Neural cell (in vitro differentiated cells): ENCODE measurements at regions not wholly inside any gene's neighbourhood (a gene's known extent, or its start where the extent isn't known, plus 50 kb on each side); places are given as distances from the start of the nearest gene placed in this dataset.

Source experiments
- H2AFZ ChIP-seq: fragments of 200-600, 300-800 bp; sonication (generic), shearing (Covaris generic); 2 replicates; pipeline ENCODE4 v1.6.0; 2014; ENCODE audit warnings: low read depth, mild to moderate bottlenecking, antibody characterized with exemption, low read length, moderate library complexity
- H3F3A ChIP-seq: fragments of 200-600 bp; shearing (Covaris generic); 2 replicates; pipeline ENCODE4 v1.6.1; 2016; ENCODE audit warnings: mild to moderate bottlenecking, moderate library complexity, mixed read lengths, antibody characterized with exemption, low read length; ENCODE audit not compliant: insufficient read depth, poor library complexity, severe bottlenecking
- H3K27ac ChIP-seq: fragments of 200-600, 300-800 bp; sonication (generic), shearing (Covaris generic); 2 replicates; pipeline ENCODE4 v1.5.1; 2014; ENCODE audit warnings: mild to moderate bottlenecking, low read length, moderate library complexity
- H3K27me3 ChIP-seq: fragments of 300-800, 200-600 bp; sonication (generic), shearing (Covaris generic); 2 replicates; pipeline ENCODE4 v1.6.0; 2014; ENCODE audit warnings: mild to moderate bottlenecking, low read depth, low read length, moderate library complexity; ENCODE audit not compliant: insufficient read depth
- H3K36me3 ChIP-seq: fragments of 300-800, 200-600 bp; sonication (generic), shearing (Covaris generic); 2 replicates; pipeline ENCODE4 v1.5.1; 2014; ENCODE audit warnings: mild to moderate bottlenecking, antibody characterized with exemption, low read length, moderate library complexity; ENCODE audit not compliant: insufficient read depth
- H3K4me2 ChIP-seq: fragments of 300-800, 200-600 bp; sonication (generic), shearing (Covaris generic); 2 replicates; pipeline ENCODE4 v1.6.0; 2014; ENCODE audit warnings: mild to moderate bottlenecking, low read length
- H3K4me3 ChIP-seq: fragments of 300-800, 200-600 bp; sonication (generic), shearing (Covaris generic); 2 replicates; pipeline ENCODE4 v1.5.1; 2014; ENCODE audit warnings: mild to moderate bottlenecking, low read length, moderate library complexity
- H3K79me2 ChIP-seq: fragments of 200-600 bp; shearing (Covaris generic); replicated peaks from 2 replicates; pipeline ENCODE4 v1.6.0; 2014; ENCODE audit warnings: mild to moderate bottlenecking, low read length, moderate library complexity; ENCODE audit not compliant: insufficient read depth
- H3K9ac ChIP-seq: fragments of 300-800, 200-600 bp; sonication (generic), shearing (Covaris generic); 2 replicates; pipeline ENCODE4 v1.6.1; 2016; ENCODE audit warnings: mild to moderate bottlenecking, low read length, mixed read lengths
- H3K9me2 ChIP-seq: fragments of 200-600 bp; shearing (Covaris generic); 2 replicates; pipeline ENCODE4 v1.6.1; 2016; ENCODE audit warnings: mild to moderate bottlenecking, low read length, mixed read lengths; ENCODE audit not compliant: insufficient read depth
- H3K9me3 ChIP-seq: fragments of 200-600, 300-800 bp; sonication (generic), shearing (Covaris generic); 2 replicates; pipeline ENCODE4 v1.6.1; 2016; ENCODE audit warnings: mild to moderate bottlenecking, mixed run types, low read length, moderate library complexity, mixed read lengths
- H4K20me1 ChIP-seq: fragments of 200-600 bp; shearing (Covaris generic); 2 replicates; pipeline ENCODE4 v1.6.1; 2016; ENCODE audit warnings: mild to moderate bottlenecking, mixed run types; ENCODE audit not compliant: insufficient read depth
- EP300 ChIP-seq: fragments of 450-650 bp; conservative IDR thresholded peaks from 2 replicates; pipeline ENCODE4 v1.6.1; 2014; ENCODE audit warnings: antibody characterized with exemption, mild to moderate bottlenecking, moderate library complexity; ENCODE audit not compliant: poor library complexity, severe bottlenecking
- EZH2 ChIP-seq: fragments of 200-600, 300-800 bp; shearing (Covaris generic), sonication (generic); IDR thresholded peaks from 2 replicates; pipeline ENCODE4 v1.6.1; 2014; ENCODE audit warnings: antibody characterized with exemption, low read length, borderline replicate concordance, mild to moderate bottlenecking; ENCODE audit not compliant: insufficient read depth, poor library complexity, severe bottlenecking
- MXI1 ChIP-seq: fragments of 450-650 bp; conservative IDR thresholded peaks from 2 replicates; pipeline ENCODE4 v1.6.1; 2014; ENCODE audit warnings: antibody characterized with exemption, mild to moderate bottlenecking; ENCODE audit not compliant: poor library complexity, severe bottlenecking
- POLR2AphosphoS5 ChIP-seq: IDR thresholded peaks from 2 replicates; pipeline ENCODE4 v1.6.1; 2012
- RAD21 ChIP-seq: fragments of 450-650 bp; conservative IDR thresholded peaks from 2 replicates; pipeline ENCODE4 v1.6.1; 2014; ENCODE audit warnings: antibody characterized with exemption, mild to moderate bottlenecking, moderate library complexity
- SMC3 ChIP-seq: fragments of 450-650 bp; conservative IDR thresholded peaks from 2 replicates; pipeline ENCODE4 v1.6.1; 2014; ENCODE audit warnings: antibody characterized with exemption, mild to moderate bottlenecking, moderate library complexity; ENCODE audit not compliant: poor library complexity
- TAF1 ChIP-seq: IDR thresholded peaks from 2 replicates; pipeline ENCODE4 v1.6.1; 2012; ENCODE audit warnings: low read depth
- TF ChIP-seq, protein P1 (sequence below): fragments of 450-650 bp; IDR thresholded peaks from 2 replicates; pipeline ENCODE4 v1.5.1; 2014; ENCODE audit warnings: antibody characterized with exemption, mild to moderate bottlenecking, moderate library complexity; ENCODE audit not compliant: poor library complexity, severe bottlenecking
- TF ChIP-seq, protein P2 (sequence below): IDR thresholded peaks from 2 replicates; pipeline ENCODE4 v1.6.1; 2012; ENCODE audit warnings: borderline replicate concordance

DNA sequence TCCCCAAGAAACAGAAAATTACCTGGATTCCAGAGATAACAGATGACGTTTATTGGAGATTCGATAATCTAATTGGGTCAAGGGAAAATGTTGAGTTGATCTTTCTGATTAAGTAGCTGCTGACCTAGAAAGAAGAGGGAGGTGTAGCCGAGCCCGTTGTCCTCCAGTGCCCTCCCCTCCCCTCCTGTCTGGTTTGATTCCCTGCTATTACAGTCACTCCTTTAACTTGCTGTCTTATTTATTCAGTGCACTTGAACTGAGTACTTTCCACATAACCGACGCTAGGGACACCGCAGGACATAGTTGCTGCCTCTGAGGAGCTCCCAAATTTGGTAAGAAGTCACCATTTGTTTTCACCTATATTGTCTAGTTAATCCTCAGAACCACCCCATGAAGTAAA lies 103.7 kb downstream of the AQP9 start:
- Histone ChIP-seq H3K4me2 (no peak overlapping the region), H2AFZ (no peak overlapping the region), H4K20me1 (no peaks in the 10 kb centered on the region), H3F3A (no peaks in the 10 kb centered on the region), H3K27me3 (no peaks in the 10 kb centered on the region), H3K9me2 (no peaks in the 10 kb centered on the region), H3K9me3 (no peaks in the 10 kb centered on the region), H3K36me3 (no peaks in the 10 kb centered on the region), H3K4me3 (no peak overlapping the region), H3K9ac (no peak overlapping the region), H3K79me2 (no peaks in the 10 kb centered on the region), H3K27ac (no peak overlapping the region)
- TF ChIP-seq EP300 (no peak), MXI1 (no peak), RAD21 (no peak)
- TF ChIP-seq, protein P1, sequence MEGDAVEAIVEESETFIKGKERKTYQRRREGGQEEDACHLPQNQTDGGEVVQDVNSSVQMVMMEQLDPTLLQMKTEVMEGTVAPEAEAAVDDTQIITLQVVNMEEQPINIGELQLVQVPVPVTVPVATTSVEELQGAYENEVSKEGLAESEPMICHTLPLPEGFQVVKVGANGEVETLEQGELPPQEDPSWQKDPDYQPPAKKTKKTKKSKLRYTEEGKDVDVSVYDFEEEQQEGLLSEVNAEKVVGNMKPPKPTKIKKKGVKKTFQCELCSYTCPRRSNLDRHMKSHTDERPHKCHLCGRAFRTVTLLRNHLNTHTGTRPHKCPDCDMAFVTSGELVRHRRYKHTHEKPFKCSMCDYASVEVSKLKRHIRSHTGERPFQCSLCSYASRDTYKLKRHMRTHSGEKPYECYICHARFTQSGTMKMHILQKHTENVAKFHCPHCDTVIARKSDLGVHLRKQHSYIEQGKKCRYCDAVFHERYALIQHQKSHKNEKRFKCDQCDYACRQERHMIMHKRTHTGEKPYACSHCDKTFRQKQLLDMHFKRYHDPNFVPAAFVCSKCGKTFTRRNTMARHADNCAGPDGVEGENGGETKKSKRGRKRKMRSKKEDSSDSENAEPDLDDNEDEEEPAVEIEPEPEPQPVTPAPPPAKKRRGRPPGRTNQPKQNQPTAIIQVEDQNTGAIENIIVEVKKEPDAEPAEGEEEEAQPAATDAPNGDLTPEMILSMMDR: no peak

DNA sequence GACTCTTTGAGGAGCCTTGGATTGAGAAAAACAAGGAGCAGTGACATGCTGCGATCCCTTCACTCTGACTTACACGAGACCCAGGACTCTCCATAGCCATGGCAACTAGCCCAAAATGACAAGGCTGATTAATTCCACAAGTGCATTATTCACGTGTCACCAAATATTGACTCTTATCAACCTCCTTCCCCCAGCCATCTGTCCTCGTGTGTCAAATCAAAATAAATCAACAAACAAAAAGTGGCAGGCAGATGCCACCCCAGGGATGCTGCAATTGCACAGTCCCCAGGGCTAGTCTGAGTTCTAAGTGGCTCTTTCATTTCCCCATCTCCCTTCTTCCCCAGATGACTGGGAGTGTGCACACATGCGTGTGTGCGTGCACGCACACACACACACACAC lies 104.9 kb downstream of the AQP9 start:
- Histone ChIP-seq H3K4me2 (no peak overlapping the region), H2AFZ (no peak overlapping the region), H3F3A (no peaks in the 10 kb centered on the region), H3K79me2 (no peaks in the 10 kb centered on the region), H3K9me2 (no peaks in the 10 kb centered on the region), H3K9me3 (no peaks in the 10 kb centered on the region), H3K27me3 (no peaks in the 10 kb centered on the region), H3K4me3 (no peak overlapping the region), H4K20me1 (no peaks in the 10 kb centered on the region), H3K36me3 (no peaks in the 10 kb centered on the region), H3K9ac (no peak overlapping the region), H3K27ac (no peak overlapping the region)
- TF ChIP-seq, protein P1: no peak
- TF ChIP-seq, protein P2, sequence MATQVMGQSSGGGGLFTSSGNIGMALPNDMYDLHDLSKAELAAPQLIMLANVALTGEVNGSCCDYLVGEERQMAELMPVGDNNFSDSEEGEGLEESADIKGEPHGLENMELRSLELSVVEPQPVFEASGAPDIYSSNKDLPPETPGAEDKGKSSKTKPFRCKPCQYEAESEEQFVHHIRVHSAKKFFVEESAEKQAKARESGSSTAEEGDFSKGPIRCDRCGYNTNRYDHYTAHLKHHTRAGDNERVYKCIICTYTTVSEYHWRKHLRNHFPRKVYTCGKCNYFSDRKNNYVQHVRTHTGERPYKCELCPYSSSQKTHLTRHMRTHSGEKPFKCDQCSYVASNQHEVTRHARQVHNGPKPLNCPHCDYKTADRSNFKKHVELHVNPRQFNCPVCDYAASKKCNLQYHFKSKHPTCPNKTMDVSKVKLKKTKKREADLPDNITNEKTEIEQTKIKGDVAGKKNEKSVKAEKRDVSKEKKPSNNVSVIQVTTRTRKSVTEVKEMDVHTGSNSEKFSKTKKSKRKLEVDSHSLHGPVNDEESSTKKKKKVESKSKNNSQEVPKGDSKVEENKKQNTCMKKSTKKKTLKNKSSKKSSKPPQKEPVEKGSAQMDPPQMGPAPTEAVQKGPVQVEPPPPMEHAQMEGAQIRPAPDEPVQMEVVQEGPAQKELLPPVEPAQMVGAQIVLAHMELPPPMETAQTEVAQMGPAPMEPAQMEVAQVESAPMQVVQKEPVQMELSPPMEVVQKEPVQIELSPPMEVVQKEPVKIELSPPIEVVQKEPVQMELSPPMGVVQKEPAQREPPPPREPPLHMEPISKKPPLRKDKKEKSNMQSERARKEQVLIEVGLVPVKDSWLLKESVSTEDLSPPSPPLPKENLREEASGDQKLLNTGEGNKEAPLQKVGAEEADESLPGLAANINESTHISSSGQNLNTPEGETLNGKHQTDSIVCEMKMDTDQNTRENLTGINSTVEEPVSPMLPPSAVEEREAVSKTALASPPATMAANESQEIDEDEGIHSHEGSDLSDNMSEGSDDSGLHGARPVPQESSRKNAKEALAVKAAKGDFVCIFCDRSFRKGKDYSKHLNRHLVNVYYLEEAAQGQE: no peak
- TF ChIP-seq POLR2AphosphoS5 (no peak), SMC3 (no peak), MXI1 (no peak), RAD21 (no peak), EP300 (no peak), TAF1 (no peak), EZH2 (no peak)
